Epithelial cell of esophagus (primary cell): ENCODE measurements at regions not wholly inside any gene's neighbourhood (a gene's known extent, or its start where the extent isn't known, plus 50 kb on each side); places are given as distances from the start of the nearest gene placed in this dataset.

Source experiments
- DNase-seq: peaks from one replicate; pipeline ENCODE4 v3.0.0; 2010; ENCODE audit warnings: low read depth
- H3K4me3 ChIP-seq: 2 replicates; pipeline ENCODE4 v1.5.1; 2011; ENCODE audit warnings: mild to moderate bottlenecking, low read length, control low read depth
- TF ChIP-seq, protein P1 (sequence below): IDR thresholded peaks from 2 replicates; pipeline ENCODE4 v1.5.1; 2011; ENCODE audit warnings: low read depth, mild to moderate bottlenecking, low read length, control low read depth, inconsistent platforms; ENCODE audit not compliant: insufficient read depth; ENCODE audit errors: missing control alignments

GRCh38 chr16:62625326-62625725 lies 589.1 kb upstream of the CDH8 start:
- TF ChIP-seq, protein P1, sequence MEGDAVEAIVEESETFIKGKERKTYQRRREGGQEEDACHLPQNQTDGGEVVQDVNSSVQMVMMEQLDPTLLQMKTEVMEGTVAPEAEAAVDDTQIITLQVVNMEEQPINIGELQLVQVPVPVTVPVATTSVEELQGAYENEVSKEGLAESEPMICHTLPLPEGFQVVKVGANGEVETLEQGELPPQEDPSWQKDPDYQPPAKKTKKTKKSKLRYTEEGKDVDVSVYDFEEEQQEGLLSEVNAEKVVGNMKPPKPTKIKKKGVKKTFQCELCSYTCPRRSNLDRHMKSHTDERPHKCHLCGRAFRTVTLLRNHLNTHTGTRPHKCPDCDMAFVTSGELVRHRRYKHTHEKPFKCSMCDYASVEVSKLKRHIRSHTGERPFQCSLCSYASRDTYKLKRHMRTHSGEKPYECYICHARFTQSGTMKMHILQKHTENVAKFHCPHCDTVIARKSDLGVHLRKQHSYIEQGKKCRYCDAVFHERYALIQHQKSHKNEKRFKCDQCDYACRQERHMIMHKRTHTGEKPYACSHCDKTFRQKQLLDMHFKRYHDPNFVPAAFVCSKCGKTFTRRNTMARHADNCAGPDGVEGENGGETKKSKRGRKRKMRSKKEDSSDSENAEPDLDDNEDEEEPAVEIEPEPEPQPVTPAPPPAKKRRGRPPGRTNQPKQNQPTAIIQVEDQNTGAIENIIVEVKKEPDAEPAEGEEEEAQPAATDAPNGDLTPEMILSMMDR = no peak
- DNase-seq = peak; percentile 4
- H3K4me3 ChIP-seq = no peak overlapping the region

DNA sequence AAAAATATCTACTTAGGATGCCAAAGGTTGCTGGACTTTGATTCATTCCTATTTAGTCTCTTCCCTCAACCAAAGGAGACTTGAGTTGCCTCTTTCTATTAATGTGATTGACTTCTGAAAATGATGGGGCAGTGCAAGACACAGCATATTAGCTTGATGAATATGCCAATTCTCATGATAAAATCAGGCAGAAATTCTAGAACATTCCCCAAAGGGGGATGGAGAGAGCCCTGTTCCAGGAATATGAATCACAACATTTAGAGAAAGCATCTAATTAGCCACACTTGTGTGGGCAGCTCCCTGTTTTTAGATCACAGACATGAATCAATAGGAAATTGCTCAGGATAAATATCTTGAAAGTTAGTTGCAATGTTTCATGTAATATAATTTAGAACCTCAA lies 584.0 kb upstream of the CDH8 start:
- no peak overlapping the region for H3K4me3 ChIP-seq
- TF ChIP-seq, protein P1 = no peak
- DNase-seq = no peak

GRCh38 chr16:62615526-62615925 lies 579.3 kb upstream of the CDH8 start:
- TF ChIP-seq, protein P1 = no peak
- no peak for DNase-seq
- no peak overlapping the region for H3K4me3 ChIP-seq

DNA sequence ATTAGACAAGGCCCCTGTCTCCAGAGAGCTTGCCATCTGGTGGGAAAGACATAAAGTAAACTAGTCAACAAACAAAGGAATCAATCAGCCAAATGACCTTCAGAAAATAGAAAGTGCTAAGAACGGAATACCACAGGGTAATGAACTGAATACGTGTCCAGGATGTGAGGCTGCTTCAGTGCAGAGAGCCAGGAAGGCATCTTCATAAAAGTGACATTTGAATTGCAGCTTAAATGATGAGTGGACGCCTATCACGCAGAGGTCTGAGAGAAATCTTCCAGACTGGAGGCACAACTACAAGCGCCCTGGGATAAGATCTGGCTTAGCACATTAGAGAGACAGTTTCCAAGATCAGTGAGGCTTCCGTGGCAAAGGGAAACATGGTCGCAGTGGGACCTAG lies 574.1 kb upstream of the CDH8 start:
- H3K4me3 ChIP-seq = no peak overlapping the region
- TF ChIP-seq, protein P1 = no peak
- no peak for DNase-seq

- TF ChIP-seq, protein P1 = no peak
- no peak overlapping the region for H3K4me3 ChIP-seq
- DNase-seq = no peak
Observed at GRCh38 chr16:62602790-62603189, 566.6 kb upstream of the CDH8 start.

DNA sequence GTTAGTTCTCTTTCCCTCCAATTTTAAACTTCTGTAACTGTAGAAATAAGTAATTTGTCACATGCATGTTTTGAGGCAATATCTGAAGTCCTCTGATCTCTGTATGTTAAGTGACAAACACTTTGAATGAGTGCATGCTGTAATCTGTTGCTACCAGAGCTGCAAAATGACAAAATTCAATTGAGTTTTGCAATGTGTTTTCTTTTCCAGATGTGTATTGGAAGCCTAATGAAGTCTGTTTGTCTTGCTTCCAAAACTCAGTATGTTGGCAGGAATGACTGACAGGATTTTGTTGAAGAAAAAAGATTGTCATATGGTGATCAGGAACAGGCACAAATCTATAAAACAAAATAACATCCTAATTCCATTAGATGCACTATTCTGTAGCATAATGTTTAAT lies 561.6 kb upstream of the CDH8 start:
- DNase-seq = no peak
- TF ChIP-seq, protein P1 = no peak
- no peak overlapping the region for H3K4me3 ChIP-seq

DNA sequence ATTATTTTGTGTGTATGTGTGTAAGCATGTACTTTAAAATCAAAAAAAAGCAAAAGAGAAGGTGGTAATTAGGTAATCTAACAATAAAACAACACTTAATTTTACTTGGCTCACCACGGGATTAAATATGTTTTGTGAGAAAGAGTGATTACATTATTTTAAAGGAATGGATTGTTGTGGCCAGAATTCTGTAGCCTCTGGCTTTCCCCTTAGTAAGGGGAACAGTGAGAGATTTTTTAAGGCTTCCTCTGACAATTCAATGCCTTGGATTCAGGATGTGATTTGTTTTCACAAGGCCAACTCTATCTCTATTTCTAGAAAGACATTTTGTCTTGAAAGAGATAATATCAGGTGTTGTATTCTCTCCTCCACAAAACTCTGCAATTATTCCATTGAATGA lies 560.3 kb upstream of the CDH8 start:
- TF ChIP-seq, protein P1 = no peak
- H3K4me3 ChIP-seq = no peak overlapping the region
- DNase-seq = no peak
